Mesenchymal stem cell (in vitro differentiated cells and primary cell): ENCODE measurements at regions not wholly inside any gene's neighbourhood (a gene's known extent, or its start where the extent isn't known, plus 50 kb on each side); places are given as distances from the start of the nearest gene placed in this dataset.

Source experiments
- DNase-seq: peaks from one replicate; pipeline ENCODE4 v3.0.0-alpha.2; 2013
- H2AFZ ChIP-seq: one replicate; pipeline ENCODE4 v1.6.1; 2013; ENCODE audit warnings: low read depth, mild to moderate bottlenecking, control low read depth, inconsistent platforms, low read length, moderate library complexity
- H2AK5ac ChIP-seq: 2 replicates; pipeline ENCODE4 v1.6.1; 2013; ENCODE audit warnings: low read length, moderate library complexity, mild to moderate bottlenecking, inconsistent platforms; ENCODE audit not compliant: severe bottlenecking
- H2BK120ac ChIP-seq: one replicate; pipeline ENCODE4 v1.6.1; 2013; ENCODE audit warnings: low read depth, mild to moderate bottlenecking, inconsistent platforms, low read length, moderate library complexity
- H2BK12ac ChIP-seq, 2 experiments: one replicate each; pipeline ENCODE4 v1.6.1; 2013; ENCODE audit warnings: inconsistent platforms in 2 of 2, low read length in 2 of 2, mild to moderate bottlenecking in 2 of 2, moderate library complexity in 2 of 2, control low read depth in 1 of 2
- H2BK15ac ChIP-seq: one replicate; pipeline ENCODE4 v1.6.1; 2013; ENCODE audit warnings: mild to moderate bottlenecking, low read depth, inconsistent platforms; ENCODE audit not compliant: poor library complexity, severe bottlenecking
- H2BK5ac ChIP-seq: 2 replicates; pipeline ENCODE4 v1.6.1; 2013; ENCODE audit warnings: low read depth, mild to moderate bottlenecking, low read length, control low read depth, inconsistent platforms; ENCODE audit not compliant: poor library complexity, severe bottlenecking
- H3K14ac ChIP-seq, 2 experiments: one replicate each; pipeline ENCODE4 v1.6.1; 2013; ENCODE audit warnings: inconsistent platforms in 2 of 2, low read length in 2 of 2, control low read depth in 1 of 2, mild to moderate bottlenecking in 1 of 2, moderate library complexity in 1 of 2
- H3K18ac ChIP-seq, 2 experiments: one replicate each; pipeline ENCODE4 v1.6.1; 2013; ENCODE audit warnings: inconsistent platforms in 2 of 2, low read length in 2 of 2, control low read depth in 1 of 2, low read depth in 1 of 2, mild to moderate bottlenecking in 1 of 2
- H3K23ac ChIP-seq, 2 experiments: one replicate each; pipeline ENCODE4 v1.6.1; 2013; ENCODE audit warnings: inconsistent platforms in 2 of 2, low read length in 2 of 2, mild to moderate bottlenecking in 2 of 2, moderate library complexity in 2 of 2, control low read depth in 1 of 2
- H3K27ac ChIP-seq: 2 replicates; pipeline ENCODE4 v1.5.1; 2013; ENCODE audit warnings: mild to moderate bottlenecking, moderate library complexity, low read length, control low read depth, inconsistent platforms; ENCODE audit not compliant: poor library complexity, severe bottlenecking
- H3K27me3 ChIP-seq, 2 experiments: 2 replicates each; pipeline versions ENCODE4 v1.6.1 to v1.7.0; 2013; ENCODE audit warnings: low read length in 2 of 2, mild to moderate bottlenecking in 2 of 2, moderate library complexity in 2 of 2, control low read depth in 1 of 2, inconsistent platforms in 1 of 2; ENCODE audit not compliant: control insufficient read depth in 1 of 2, insufficient read depth in 1 of 2
- H3K36me3 ChIP-seq, 2 experiments: 2 replicates each; pipeline versions ENCODE4 v1.6.1 to v1.7.0; 2013; ENCODE audit warnings: low read length in 2 of 2, control low read depth in 1 of 2, inconsistent platforms in 1 of 2, low read depth in 1 of 2, mild to moderate bottlenecking in 1 of 2; ENCODE audit not compliant: insufficient read depth in 2 of 2, control insufficient read depth in 1 of 2
- H3K4ac ChIP-seq, 2 experiments: one replicate each; pipeline ENCODE4 v1.6.1; 2013; ENCODE audit warnings: inconsistent platforms in 2 of 2, low read length in 2 of 2, mild to moderate bottlenecking in 2 of 2, moderate library complexity in 2 of 2, control low read depth in 1 of 2, low read depth in 1 of 2
- H3K4me1 ChIP-seq: 2 replicates; pipeline ENCODE4 v1.6.1; 2013; ENCODE audit warnings: low read depth, low read length, control low read depth; ENCODE audit not compliant: control insufficient read depth, insufficient read depth
- H3K4me2 ChIP-seq: 2 replicates; pipeline ENCODE4 v1.6.1; 2013; ENCODE audit warnings: low read length, mild to moderate bottlenecking, inconsistent platforms; ENCODE audit not compliant: poor library complexity, severe bottlenecking
- H3K4me3 ChIP-seq, 2 experiments: 2 replicates each; pipeline versions ENCODE4 v1.5.1 to v1.7.0; 2013; ENCODE audit warnings: low read length in 2 of 2, mild to moderate bottlenecking in 2 of 2, control low read depth in 1 of 2, low read depth in 1 of 2; ENCODE audit not compliant: insufficient read depth in 1 of 2
- H3K79me1 ChIP-seq: replicated peaks from 2 replicates; pipeline ENCODE4 v1.6.1; 2013; ENCODE audit warnings: mild to moderate bottlenecking, control low read depth, low read length, inconsistent platforms; ENCODE audit not compliant: poor library complexity, severe bottlenecking
- H3K9ac ChIP-seq: 2 replicates; pipeline ENCODE4 v1.7.0; 2013; ENCODE audit warnings: mild to moderate bottlenecking, low read length, moderate library complexity
- H3K9me3 ChIP-seq: 2 replicates; pipeline ENCODE4 v1.7.0; 2013; ENCODE audit warnings: mild to moderate bottlenecking, low read length; ENCODE audit not compliant: control insufficient read depth
- H4K8ac ChIP-seq: one replicate; pipeline ENCODE4 v1.6.1; 2013; ENCODE audit warnings: inconsistent platforms, mild to moderate bottlenecking, low read length, moderate library complexity
- H4K91ac ChIP-seq: one replicate; pipeline ENCODE4 v1.6.1; 2013; ENCODE audit warnings: mild to moderate bottlenecking, low read length, inconsistent platforms
- WGBS: methylation state at CpG from one replicate; pipeline ENCODE4 v1.1.7; 2013; ENCODE audit warnings: mixed read lengths; 5-methylcytosine and 5-hydroxymethylcytosine counted together

DNA sequence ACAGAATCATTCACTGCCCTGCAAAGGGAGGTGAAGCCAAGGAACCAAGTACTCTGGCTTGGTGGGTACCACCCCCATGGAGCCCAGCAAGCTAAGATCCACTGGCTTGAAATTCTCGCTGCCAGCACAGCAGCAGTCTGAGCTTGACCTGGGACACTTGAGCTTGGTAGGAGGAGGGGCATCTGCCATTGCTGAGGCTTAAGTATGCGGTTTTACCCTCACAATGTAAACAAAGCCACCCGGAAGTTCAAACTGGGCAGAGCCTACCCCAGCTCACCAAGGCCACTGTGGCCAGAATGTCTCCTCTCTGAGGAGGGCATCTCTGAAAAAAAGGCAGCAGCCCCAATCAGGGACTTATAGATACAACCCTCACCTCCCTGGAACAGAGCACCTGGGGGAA, 1050.0 kb upstream of the GHITM start:
- H3K4ac ChIP-seq = no peak overlapping the region
- H3K9me3 ChIP-seq = no peaks in the 10 kb centered on the region
- no peak overlapping the region for H2BK120ac ChIP-seq
- H3K27ac ChIP-seq = no peak overlapping the region
- H3K4me3 ChIP-seq = no peak overlapping the region
- no peak overlapping the region for H4K91ac ChIP-seq
- no peak overlapping the region for H3K18ac ChIP-seq
- H3K4me2 ChIP-seq = no peak overlapping the region
- DNase-seq = no peak
- H2BK12ac ChIP-seq = no peak overlapping the region
- no peak overlapping the region for H3K9ac ChIP-seq
- no peaks in the 10 kb centered on the region for H3K4me1 ChIP-seq
- no peak overlapping the region for H3K14ac ChIP-seq
- 72% methylated on average over 3 of the region's 3 CpGs for WGBS
- no peaks in the 10 kb centered on the region for H3K79me1 ChIP-seq
- H2AFZ ChIP-seq = no peak overlapping the region
- H3K27me3 ChIP-seq = no peaks in the 10 kb centered on the region
- no peak overlapping the region for H2AK5ac ChIP-seq
- H4K8ac ChIP-seq = no peak overlapping the region
- H2BK5ac ChIP-seq = no peak overlapping the region
- no peaks in the 10 kb centered on the region for H3K36me3 ChIP-seq
- no peak overlapping the region for H2BK15ac ChIP-seq
- H3K23ac ChIP-seq = no peak overlapping the region

DNA sequence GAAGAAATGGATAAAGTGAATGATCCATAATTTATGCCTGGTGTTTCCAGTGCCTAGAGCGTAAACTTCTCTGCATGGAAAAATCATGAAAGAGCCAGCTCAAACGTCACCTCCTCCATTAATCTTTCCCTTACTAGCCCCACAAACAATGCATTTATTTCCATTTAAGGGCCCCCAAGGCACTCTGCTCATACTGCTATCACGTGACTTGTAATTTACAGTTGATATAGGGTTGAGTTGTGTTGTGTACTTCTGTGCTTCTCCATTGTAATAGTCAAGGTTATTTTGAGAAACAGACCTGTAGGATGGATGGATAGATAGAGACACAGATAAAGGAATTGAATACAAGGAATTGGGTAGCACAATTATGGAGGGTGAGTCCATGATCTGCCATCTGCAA, 1034.7 kb upstream of the GHITM start:
- no peak overlapping the region for H4K91ac ChIP-seq
- WGBS = 68% methylated on average over 3 of the region's 3 CpGs
- H3K4ac ChIP-seq = no peak overlapping the region
- peaks cover 9% of the 10 kb centered on the region for H3K9me3 ChIP-seq
- H3K27ac ChIP-seq = no peak overlapping the region
- H3K14ac ChIP-seq = no peak overlapping the region
- no peak overlapping the region for H2BK15ac ChIP-seq
- H2BK120ac ChIP-seq = no peak overlapping the region
- no peak overlapping the region for H3K18ac ChIP-seq
- H4K8ac ChIP-seq = no peak overlapping the region
- DNase-seq = no peak
- H3K79me1 ChIP-seq = no peaks in the 10 kb centered on the region
- H2BK5ac ChIP-seq = no peak overlapping the region
- no peak overlapping the region for H3K9ac ChIP-seq
- no peak overlapping the region for H3K4me2 ChIP-seq
- H3K4me3 ChIP-seq = no peak overlapping the region
- no peak overlapping the region for H3K23ac ChIP-seq
- H3K4me1 ChIP-seq = no peaks in the 10 kb centered on the region
- no peaks in the 10 kb centered on the region for H3K36me3 ChIP-seq
- no peak overlapping the region for H2AFZ ChIP-seq
- H3K27me3 ChIP-seq = no peaks in the 10 kb centered on the region
- H2BK12ac ChIP-seq = no peak overlapping the region
- no peak overlapping the region for H2AK5ac ChIP-seq

DNA sequence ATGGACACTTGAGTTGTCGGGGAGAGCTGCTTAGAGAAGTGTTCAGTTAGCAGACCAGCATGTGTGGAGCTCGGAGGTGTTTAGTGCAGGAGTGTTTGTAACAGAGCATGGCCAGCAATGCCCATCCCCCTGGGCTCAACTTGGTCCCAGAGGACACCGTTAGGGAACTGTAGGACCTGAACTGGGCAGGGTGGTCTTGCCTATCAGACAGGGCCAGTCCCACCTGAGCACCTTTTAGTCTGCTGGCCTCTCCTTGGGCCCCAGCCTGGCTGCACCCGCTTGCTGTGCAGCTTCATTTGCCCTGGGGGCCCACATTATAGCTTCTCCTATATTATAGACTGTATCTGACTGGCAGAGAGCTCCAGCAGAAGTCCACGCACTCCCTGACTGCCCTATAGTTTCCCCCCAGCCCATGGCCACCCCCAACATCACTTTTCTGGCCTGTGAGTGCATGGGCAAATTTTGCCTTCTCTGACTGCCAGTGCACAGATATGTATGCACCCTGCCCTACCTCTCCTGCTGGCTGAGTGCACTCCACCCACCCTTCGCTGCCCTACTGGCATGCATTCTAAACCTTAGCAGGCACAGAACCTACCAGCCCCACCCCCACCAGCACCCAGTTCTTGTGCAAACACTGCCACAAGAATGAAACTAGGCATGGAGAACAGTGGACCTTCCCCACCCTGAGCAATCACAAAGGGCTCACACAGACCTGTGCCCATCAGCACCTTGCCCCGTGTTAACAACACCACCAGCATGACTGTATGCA, 1030.6 kb upstream of the GHITM start:
- Histone ChIP-seq H3K4ac (no peak overlapping the region), H3K4me2 (no peak overlapping the region), H4K91ac (no peak overlapping the region), H3K18ac (no peak overlapping the region), H3K36me3 (no peaks in the 10 kb centered on the region), H2AK5ac (no peak overlapping the region), H3K79me1 (no peaks in the 10 kb centered on the region), H3K23ac (no peak overlapping the region), H3K14ac (no peak overlapping the region), H2BK5ac (no peak overlapping the region), H2BK120ac (no peak overlapping the region), H2AFZ (no peak overlapping the region), H2BK15ac (no peak overlapping the region), H3K4me1 (no peaks in the 10 kb centered on the region), H3K9ac (no peak overlapping the region), H3K27ac (no peak overlapping the region), H3K27me3 (no peaks in the 10 kb centered on the region), H2BK12ac (no peak overlapping the region), H4K8ac (no peak overlapping the region), H3K4me3 (no peak overlapping the region), H3K9me3 (peaks cover 46% of the 10 kb centered on the region)
- no peak for DNase-seq
- WGBS = 72% methylated on average over 7 of the region's 7 CpGs

DNA sequence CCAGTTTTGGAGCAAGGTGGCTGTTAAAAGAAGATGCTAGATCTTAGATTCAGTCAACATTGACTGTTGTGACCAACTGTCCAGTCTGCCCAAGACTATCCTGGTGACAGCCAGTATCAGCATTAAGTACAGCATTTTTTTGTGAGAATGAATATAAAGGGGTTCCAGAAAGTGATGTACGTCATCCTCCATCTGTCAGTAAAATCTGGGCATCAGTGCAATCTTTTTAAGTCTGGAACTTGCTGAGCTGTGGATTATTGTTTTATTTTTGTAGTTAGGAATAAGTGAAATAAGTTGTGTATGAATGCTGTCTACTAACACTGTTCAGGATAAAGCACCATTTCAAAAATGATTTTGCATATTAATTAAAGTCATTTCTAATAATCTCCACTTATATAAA, 1020.0 kb upstream of the GHITM start:
- H3K18ac ChIP-seq = no peak overlapping the region
- H3K27ac ChIP-seq = no peak overlapping the region
- no peaks in the 10 kb centered on the region for H3K4me1 ChIP-seq
- no peak for DNase-seq
- H3K4me3 ChIP-seq = no peak overlapping the region
- no peak overlapping the region for H2AFZ ChIP-seq
- no peak overlapping the region for H3K23ac ChIP-seq
- no peaks in the 10 kb centered on the region for H3K79me1 ChIP-seq
- no peak overlapping the region for H4K91ac ChIP-seq
- no peak overlapping the region for H3K9ac ChIP-seq
- no peaks in the 10 kb centered on the region for H3K9me3 ChIP-seq
- no peak overlapping the region for H3K4ac ChIP-seq
- no peaks in the 10 kb centered on the region for H3K27me3 ChIP-seq
- H3K36me3 ChIP-seq = no peaks in the 10 kb centered on the region
- H2AK5ac ChIP-seq = no peak overlapping the region
- no peak overlapping the region for H2BK120ac ChIP-seq
- H2BK5ac ChIP-seq = no peak overlapping the region
- no peak overlapping the region for H2BK15ac ChIP-seq
- no peak overlapping the region for H4K8ac ChIP-seq
- 68% methylated on average over 1 of the region's 1 CpG for WGBS
- H3K4me2 ChIP-seq = no peak overlapping the region
- no peak overlapping the region for H2BK12ac ChIP-seq
- no peak overlapping the region for H3K14ac ChIP-seq
